WTC11 (cell line): ENCODE measurements at regions not wholly inside any gene's neighbourhood (a gene's known extent, or its start where the extent isn't known, plus 50 kb on each side); places are given as distances from the start of the nearest gene placed in this dataset.

ENCODE experiments used
- ATAC-seq: fragments of 200-7000 bp; cut with Tn5 transposase; 2 replicates; pipeline ENCODE4 v1.10.0; 2021; ENCODE audit warnings: mild to moderate bottlenecking, moderate library complexity
- CTCF ChIA-PET: fragments of 300-600 bp; sonication (Branson Sonifier 250); formaldehyde crosslinking; loops from one replicate; lab custom pipeline; 2021; ENCODE audit warnings: antibody characterized with exemption; lab: Charles Lee
- POLR2A ChIA-PET: fragments of 350-600 bp; sonication (Branson Sonifier 250); formaldehyde crosslinking; loops from one replicate; lab custom pipeline; 2021; ENCODE audit warnings: antibody characterized with exemption; lab: Charles Lee
- DNase-seq: peaks from one replicate; pipeline ENCODE4 v3.0.0; 2021; ENCODE audit warnings: low spot score
- H3K27ac Mint-ChIP-seq: 2 replicates; pipeline ENCODE4 v1.8.0; 2021; ENCODE audit warnings: mixed read lengths
- H3K27me3 Mint-ChIP-seq: 2 replicates; pipeline ENCODE4 v1.8.0; 2021; ENCODE audit warnings: low read depth, mild to moderate bottlenecking, moderate library complexity, mixed read lengths
- H3K36me3 Mint-ChIP-seq: 2 replicates; pipeline ENCODE4 v1.8.0; 2021; ENCODE audit warnings: mixed read lengths
- H3K4me1 Mint-ChIP-seq: 2 replicates; pipeline ENCODE4 v1.8.0; 2022; ENCODE audit warnings: mixed read lengths
- H3K4me3 Mint-ChIP-seq: 2 replicates; pipeline ENCODE4 v1.8.0; 2021; ENCODE audit warnings: mild to moderate bottlenecking, moderate library complexity, mixed read lengths
- H3K9me3 Mint-ChIP-seq: 2 replicates; pipeline ENCODE4 v1.8.0; 2021; ENCODE audit warnings: mixed read lengths
- ATF1 ChIP-seq: sonication (generic); formaldehyde crosslinking; IDR thresholded peaks from 2 replicates; pipeline ENCODE4 v1.8.1; 2023; ENCODE audit warnings: mild to moderate bottlenecking, moderate library complexity, missing genetic modification reagents
- ATF3 ChIP-seq: sonication (generic); formaldehyde crosslinking; conservative IDR thresholded peaks from 2 replicates; pipeline ENCODE4 v1.8.1; 2022; ENCODE audit warnings: mild to moderate bottlenecking, missing genetic modification reagents
- CREB1 ChIP-seq: sonication (generic); formaldehyde crosslinking; IDR thresholded peaks from 2 replicates; pipeline ENCODE4 v1.8.0; 2023; ENCODE audit warnings: mild to moderate bottlenecking, missing genetic modification reagents
- ELF4 ChIP-seq: sonication (generic); formaldehyde crosslinking; IDR thresholded peaks from 2 replicates; pipeline ENCODE4 v1.8.1; 2022; ENCODE audit warnings: low read depth, mild to moderate bottlenecking, moderate library complexity, missing genetic modification reagents
- FOXK1 ChIP-seq: sonication (generic); formaldehyde crosslinking; IDR thresholded peaks from 2 replicates; pipeline ENCODE4 v1.8.0; 2022; ENCODE audit warnings: mild to moderate bottlenecking, moderate library complexity, missing genetic modification reagents
- FOXP1 ChIP-seq: sonication (generic); formaldehyde crosslinking; IDR thresholded peaks from 2 replicates; pipeline ENCODE4 v1.8.0; 2022; ENCODE audit warnings: missing genetic modification reagents, mild to moderate bottlenecking, moderate library complexity, borderline replicate concordance
- GTF2I ChIP-seq: fragments of 250-450 bp; sonication (Bioruptor Pico); conservative IDR thresholded peaks from 2 replicates; pipeline ENCODE4 v1.4.0; 2021; ENCODE audit warnings: mild to moderate bottlenecking
- HMGA2 ChIP-seq: fragments of 250-450 bp; sonication (Bioruptor Pico); IDR thresholded peaks from 2 replicates; pipeline ENCODE4 v1.4.0; 2021; ENCODE audit warnings: mild to moderate bottlenecking, moderate library complexity
- IRF2 ChIP-seq: sonication (generic); formaldehyde crosslinking; IDR thresholded peaks from 2 replicates; pipeline ENCODE4 v1.8.0; 2022; ENCODE audit warnings: low read depth, missing genetic modification reagents, borderline replicate concordance
- JUN ChIP-seq: sonication (generic); formaldehyde crosslinking; IDR thresholded peaks from 2 replicates; pipeline ENCODE4 v1.8.0; 2023; ENCODE audit warnings: mild to moderate bottlenecking, missing genetic modification reagents
- KAT7 ChIP-seq: sonication (generic); formaldehyde crosslinking; IDR thresholded peaks from 2 replicates; pipeline ENCODE4 v1.8.1; 2023; ENCODE audit warnings: missing genetic modification reagents, mild to moderate bottlenecking, borderline replicate concordance
- NFYB ChIP-seq: sonication (generic); formaldehyde crosslinking; conservative IDR thresholded peaks from 2 replicates; pipeline ENCODE4 v1.8.0; 2022; ENCODE audit warnings: low read depth, missing genetic modification reagents
- NR2C2 ChIP-seq: sonication (generic); formaldehyde crosslinking; IDR thresholded peaks from 2 replicates; pipeline ENCODE4 v1.8.0; 2022; ENCODE audit warnings: mild to moderate bottlenecking, missing genetic modification reagents
- NR3C1 ChIP-seq: sonication (generic); formaldehyde crosslinking; conservative IDR thresholded peaks from 2 replicates; pipeline ENCODE4 v1.8.1; 2023; ENCODE audit warnings: low read depth, mild to moderate bottlenecking, missing genetic modification reagents
- OVOL2 ChIP-seq: fragments of 250-450 bp; sonication (Bioruptor Pico); IDR thresholded peaks from 2 replicates; pipeline ENCODE4 v1.9.0; 2021; ENCODE audit warnings: mild to moderate bottlenecking, borderline replicate concordance
- RELA ChIP-seq: sonication (generic); formaldehyde crosslinking; IDR thresholded peaks from 2 replicates; pipeline ENCODE4 v1.8.1; 2022; ENCODE audit warnings: missing genetic modification reagents, mild to moderate bottlenecking, borderline replicate concordance
- SMAD4 ChIP-seq: sonication (generic); formaldehyde crosslinking; IDR thresholded peaks from 2 replicates; pipeline ENCODE4 v1.8.0; 2022; ENCODE audit warnings: mild to moderate bottlenecking, missing genetic modification reagents
- SOX15 ChIP-seq: fragments of 250-450 bp; sonication (Bioruptor Pico); IDR thresholded peaks from 2 replicates; pipeline ENCODE4 v1.9.0; 2021; ENCODE audit warnings: mild to moderate bottlenecking
- TCF7 ChIP-seq: sonication (generic); formaldehyde crosslinking; IDR thresholded peaks from 2 replicates; pipeline ENCODE4 v1.8.0; 2022; ENCODE audit warnings: mild to moderate bottlenecking, low read depth, missing genetic modification reagents, moderate library complexity
- USF1 ChIP-seq: sonication (generic); formaldehyde crosslinking; IDR thresholded peaks from 2 replicates; pipeline ENCODE4 v1.8.0; 2022; ENCODE audit warnings: mild to moderate bottlenecking, missing genetic modification reagents
- USF2 ChIP-seq: sonication (generic); formaldehyde crosslinking; IDR thresholded peaks from 2 replicates; pipeline ENCODE4 v1.8.1; 2023; ENCODE audit warnings: mild to moderate bottlenecking, missing genetic modification reagents, moderate library complexity
- ZNF281 ChIP-seq: sonication (generic); formaldehyde crosslinking; IDR thresholded peaks from 2 replicates; pipeline ENCODE4 v1.8.0; 2023; ENCODE audit warnings: mild to moderate bottlenecking, missing genetic modification reagents
- ZNF416 ChIP-seq: fragments of 250-450 bp; sonication (Bioruptor Pico); IDR thresholded peaks from 2 replicates; pipeline ENCODE4 v1.9.0; 2021; ENCODE audit warnings: mild to moderate bottlenecking, inconsistent platforms
- ZNF532 ChIP-seq: fragments of 250-450 bp; sonication (Bioruptor Pico); IDR thresholded peaks from 2 replicates; pipeline ENCODE4 v1.9.0; 2021; ENCODE audit warnings: mild to moderate bottlenecking, borderline replicate concordance
- ZNF671 ChIP-seq: fragments of 250-450 bp; sonication (Bioruptor Pico); IDR thresholded peaks from 2 replicates; pipeline ENCODE4 v1.8.0; 2021; ENCODE audit warnings: mild to moderate bottlenecking

- ATAC-seq (no peak), DNase-seq (no peak)
- H3K27me3 Mint-ChIP-seq = no peaks in the 10 kb centered on the region
- POLR2A ChIA-PET = no interaction called here
- H3K4me1 Mint-ChIP-seq = peaks cover 11% of the 10 kb centered on the region
- no peak overlapping the region for H3K27ac Mint-ChIP-seq
- no peaks in the 10 kb centered on the region for H3K36me3 Mint-ChIP-seq
- TF ChIP-seq ATF1 (CRISPR knock-in tag) = no peak
- TF ChIP-seq ZNF281 = no peak
- no peak for TF ChIP-seq USF1 (CRISPR knock-in tag)
- TF ChIP-seq ELF4 = no peak
- TF ChIP-seq SMAD4 (CRISPR knock-in tag) = no peak
- no peak for TF ChIP-seq NR3C1 (CRISPR knock-in tag)
- no peak for TF ChIP-seq GTF2I (CRISPR knock-in tag)
- TF ChIP-seq ZNF532 = no peak
- no peak for TF ChIP-seq USF2
- TF ChIP-seq HMGA2 = no peak
- no peak for TF ChIP-seq ZNF671 (CRISPR knock-in tag)
- CTCF ChIA-PET = no interaction called here
- no peaks in the 10 kb centered on the region for H3K9me3 Mint-ChIP-seq
- H3K4me3 Mint-ChIP-seq = no peak overlapping the region
Measured at GRCh38 chr16:72566174-72566573, 394.2 kb upstream of the PMFBP1 start.

- ChIA-PET POLR2A (no interaction called here), CTCF (no interaction called here)
- no peak for ATAC-seq
- H3K27ac Mint-ChIP-seq = no peak overlapping the region
- DNase-seq = no peak
- no peaks in the 10 kb centered on the region for H3K27me3 Mint-ChIP-seq
- no peak overlapping the region for H3K4me3 Mint-ChIP-seq
- H3K36me3 Mint-ChIP-seq = no peaks in the 10 kb centered on the region
- TF ChIP-seq ZNF532 (no peak), RELA (CRISPR knock-in tag) (no peak), ZNF416 (CRISPR knock-in tag) (no peak), IRF2 (CRISPR knock-in tag) (no peak), FOXP1 (CRISPR knock-in tag) (no peak), TCF7 (CRISPR knock-in tag) (no peak), KAT7 (CRISPR knock-in tag) (no peak), ATF3 (no peak), OVOL2 (CRISPR knock-in tag) (no peak), NFYB (CRISPR knock-in tag) (no peak), NR2C2 (no peak), SOX15 (CRISPR knock-in tag) (no peak), CREB1 (CRISPR knock-in tag) (no peak), JUN (CRISPR knock-in tag) (no peak), FOXK1 (CRISPR knock-in tag) (no peak)
- H3K4me1 Mint-ChIP-seq = peaks cover 11% of the 10 kb centered on the region
- H3K9me3 Mint-ChIP-seq = no peaks in the 10 kb centered on the region
Measured at GRCh38 chr16:72565106-72565505, 393.2 kb upstream of the PMFBP1 start.
